GM23248 (cell line): ENCODE measurements at regions not wholly inside any gene's neighbourhood (a gene's known extent, or its start where the extent isn't known, plus 50 kb on each side); places are given as distances from the start of the nearest gene placed in this dataset.

Experiments used
- EZH2 ChIP-seq: fragments of 200-600 bp; sonication (generic); IDR thresholded peaks from 2 replicates; pipeline ENCODE4 v1.6.1; 2018; ENCODE audit warnings: antibody characterized with exemption, mild to moderate bottlenecking; ENCODE audit not compliant: insufficient read depth, poor library complexity, severe bottlenecking
- EZH2phosphoT487 ChIP-seq: fragments of 200-600 bp; sonication (generic); IDR thresholded peaks from 2 replicates; pipeline ENCODE4 v1.6.1; 2018; ENCODE audit warnings: antibody characterized with exemption, moderate library complexity, mild to moderate bottlenecking, low read depth; ENCODE audit not compliant: insufficient read depth

- TF ChIP-seq EZH2phosphoT487 (no peak), EZH2 (no peak)
Measured at GRCh38 chr2:177077778-177078177, 134.8 kb upstream of the HNRNPA3 start.
